Loucy (cell line): ENCODE measurements at regions not wholly inside any gene's neighbourhood (a gene's known extent, or its start where the extent isn't known, plus 50 kb on each side); places are given as distances from the start of the nearest gene placed in this dataset.
"Not testable (repeated sequence)": the region's sequence is repeated elsewhere in the genome, so short reads cannot be mapped to it uniquely, and the experiment has no call there.

Experiments used
- EZH2phosphoT487 ChIP-seq: fragments of 200-600 bp; IDR thresholded peaks from 2 replicates; pipeline ENCODE4 v1.6.1; 2018; ENCODE audit warnings: antibody characterized with exemption, mild to moderate bottlenecking, moderate library complexity, borderline replicate concordance
- TF ChIP-seq, protein P1 (sequence below): fragments of 200-600 bp; sonication (generic); conservative IDR thresholded peaks from 2 replicates; pipeline ENCODE4 v1.5.1; 2014; ENCODE audit warnings: mild to moderate bottlenecking, antibody characterized with exemption, low read length

DNA sequence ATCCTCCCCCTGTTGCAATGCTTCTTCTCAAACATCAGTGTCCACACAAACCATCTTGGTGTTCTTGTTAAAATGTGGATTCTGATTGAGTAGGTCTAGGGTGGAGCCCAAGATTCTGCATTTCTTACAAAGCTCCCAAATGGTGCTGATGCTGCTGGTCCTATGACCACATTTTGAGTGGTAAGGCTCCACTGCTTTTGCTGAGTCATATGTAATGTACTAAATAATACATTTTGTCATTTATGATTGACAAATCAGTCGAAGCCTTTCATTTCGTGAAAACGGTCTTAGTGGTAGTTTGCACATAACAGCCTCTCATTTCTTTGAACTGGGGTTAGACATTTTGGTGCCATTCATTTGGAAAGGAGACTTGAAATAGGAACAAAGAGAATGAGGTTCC is 286.3 kb upstream of the DPP6 start:
- TF ChIP-seq, protein P1, sequence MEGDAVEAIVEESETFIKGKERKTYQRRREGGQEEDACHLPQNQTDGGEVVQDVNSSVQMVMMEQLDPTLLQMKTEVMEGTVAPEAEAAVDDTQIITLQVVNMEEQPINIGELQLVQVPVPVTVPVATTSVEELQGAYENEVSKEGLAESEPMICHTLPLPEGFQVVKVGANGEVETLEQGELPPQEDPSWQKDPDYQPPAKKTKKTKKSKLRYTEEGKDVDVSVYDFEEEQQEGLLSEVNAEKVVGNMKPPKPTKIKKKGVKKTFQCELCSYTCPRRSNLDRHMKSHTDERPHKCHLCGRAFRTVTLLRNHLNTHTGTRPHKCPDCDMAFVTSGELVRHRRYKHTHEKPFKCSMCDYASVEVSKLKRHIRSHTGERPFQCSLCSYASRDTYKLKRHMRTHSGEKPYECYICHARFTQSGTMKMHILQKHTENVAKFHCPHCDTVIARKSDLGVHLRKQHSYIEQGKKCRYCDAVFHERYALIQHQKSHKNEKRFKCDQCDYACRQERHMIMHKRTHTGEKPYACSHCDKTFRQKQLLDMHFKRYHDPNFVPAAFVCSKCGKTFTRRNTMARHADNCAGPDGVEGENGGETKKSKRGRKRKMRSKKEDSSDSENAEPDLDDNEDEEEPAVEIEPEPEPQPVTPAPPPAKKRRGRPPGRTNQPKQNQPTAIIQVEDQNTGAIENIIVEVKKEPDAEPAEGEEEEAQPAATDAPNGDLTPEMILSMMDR: not testable (repeated sequence)
- TF ChIP-seq EZH2phosphoT487: not testable (repeated sequence)
